MM.1S (cell line): ENCODE measurements at regions not wholly inside any gene's neighbourhood (a gene's known extent, or its start where the extent isn't known, plus 50 kb on each side); places are given as distances from the start of the nearest gene placed in this dataset.

Source experiments
- CTCF ChIP-seq: fragments of 300-600 bp; sonication (generic); IDR thresholded peaks from 2 replicates; pipeline ENCODE4 v1.5.1; 2016; ENCODE audit warnings: antibody characterized with exemption, low read length, mixed read lengths
- EZH2 ChIP-seq: fragments of 300-600 bp; sonication (generic); optimal IDR thresholded peaks from 2 replicates; pipeline ENCODE3; 2017; ENCODE audit warnings: low read depth, mild to moderate bottlenecking, antibody characterized with exemption, low read length, mixed read lengths

- TF ChIP-seq CTCF (no peak), EZH2 (no peak)
Measured at GRCh38 chr2:138122891-138123290, 158.6 kb downstream of the HNMT start.
